GM21515 (cell line): ENCODE measurements at regions not wholly inside any gene's neighbourhood (a gene's known extent, or its start where the extent isn't known, plus 50 kb on each side); places are given as distances from the start of the nearest gene placed in this dataset.
"Not testable (repeated sequence)": the region's sequence is repeated elsewhere in the genome, so short reads cannot be mapped to it uniquely, and the experiment has no call there.

Experiments
- ATAC-seq: cut with Tn5 transposase; IDR thresholded peaks from one replicate; pipeline ENCODE4 v1.9.1; 2021; ENCODE audit not compliant: unreplicated experiment

DNA sequence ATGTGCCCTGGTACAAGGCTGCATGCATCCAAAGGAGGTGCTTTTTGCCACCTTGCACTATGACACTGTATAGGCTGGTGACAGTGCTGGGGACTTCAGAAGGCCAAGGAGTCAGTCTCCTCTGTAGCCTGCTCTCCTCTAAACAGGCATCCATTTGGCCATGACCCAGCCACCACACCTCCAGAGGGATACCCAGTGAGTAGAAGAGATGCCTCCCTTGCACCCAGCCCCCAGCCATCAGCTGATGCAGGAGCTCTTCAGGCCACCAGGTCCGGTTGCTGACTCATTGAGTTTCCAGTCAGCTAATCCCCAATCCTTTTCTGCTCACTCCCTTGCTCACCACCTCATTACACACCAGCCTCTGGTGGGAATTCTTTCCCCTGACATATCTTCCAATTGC is 99.8 kb downstream of the PJA1 start:
- ATAC-seq: no peak

DNA sequence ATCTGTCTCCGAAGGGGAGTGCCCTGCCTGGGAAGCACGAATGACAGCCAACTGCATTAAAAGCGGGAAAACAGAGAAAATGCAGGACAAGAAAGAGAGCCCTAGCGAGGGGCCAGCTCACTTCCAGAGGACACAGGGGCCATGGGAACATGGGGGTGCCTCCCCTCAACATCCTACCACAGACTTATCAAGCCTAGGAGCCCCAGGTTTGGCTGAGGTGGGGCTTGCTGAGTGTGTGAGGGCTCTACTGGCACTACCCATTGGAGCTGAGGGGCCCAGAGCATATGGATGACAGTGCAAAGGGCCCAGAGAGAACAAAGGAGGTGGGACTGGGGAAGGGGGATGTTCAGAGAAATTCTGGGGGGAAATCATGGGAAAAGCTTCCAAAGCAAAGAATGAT is 101.8 kb downstream of the PJA1 start:
- no peak for ATAC-seq

- no peak for ATAC-seq
These were observed 102.8 kb downstream of the PJA1 start for GRCh38 chrX:69062493-69062892.

GRCh38 chrX:69060631-69061408 is 104.4 kb downstream of the PJA1 start:
- no peak for ATAC-seq

- no peak for ATAC-seq
These were observed 110.1 kb downstream of the PJA1 start for GRCh38 chrX:69055193-69055592.

DNA sequence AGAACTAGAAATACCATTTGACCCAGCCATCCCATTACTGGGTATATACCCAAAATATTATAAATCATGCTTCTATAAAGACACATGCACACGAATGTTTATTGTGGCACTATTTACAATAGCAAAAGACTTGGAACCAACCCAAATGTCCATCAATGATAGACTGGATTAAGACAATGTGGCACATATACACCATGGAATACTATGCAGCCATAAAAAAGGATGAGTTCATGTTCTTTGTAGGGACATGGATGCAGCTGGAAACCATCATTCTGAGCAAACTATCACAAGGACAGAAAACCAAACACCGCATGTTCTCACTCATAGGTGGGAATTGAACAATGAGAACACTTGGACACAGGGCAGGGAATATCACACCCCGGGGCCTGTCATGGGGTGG is 110.8 kb downstream of the PJA1 start:
- not testable (repeated sequence) for ATAC-seq

GRCh38 chrX:69051901-69052300 is 113.4 kb downstream of the PJA1 start:
- peak; percentile 70 for ATAC-seq

GRCh38 chrX:69050051-69050765 is 115.0 kb downstream of the PJA1 start:
- no peak for ATAC-seq

- no peak for ATAC-seq
These were observed 118.2 kb downstream of the PJA1 start for GRCh38 chrX:69046996-69047490.

- ATAC-seq: no peak
These were observed 119.5 kb downstream of the PJA1 start for GRCh38 chrX:69045616-69046345.

DNA sequence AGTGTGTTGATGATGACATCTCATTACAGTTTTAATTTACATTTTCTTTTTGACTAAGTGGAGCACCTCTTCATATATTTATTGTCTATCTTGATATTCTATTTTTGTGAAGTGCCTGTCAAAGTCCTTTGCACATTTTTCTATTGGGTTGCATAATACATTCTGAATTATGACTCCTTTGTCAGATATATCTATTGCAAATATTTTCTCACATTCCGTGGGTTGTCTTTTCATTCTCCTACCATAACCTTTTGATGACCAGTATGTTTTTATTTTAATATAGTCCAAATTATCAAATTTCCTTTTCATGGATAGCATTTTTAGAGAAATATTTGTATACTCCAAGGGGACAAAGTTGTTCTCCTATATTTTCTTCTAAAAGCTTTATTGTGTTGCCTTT is 126.4 kb downstream of the PJA1 start:
- ATAC-seq: no peak

GRCh38 chrX:69038188-69038587 is 127.1 kb downstream of the PJA1 start:
- no peak for ATAC-seq

DNA sequence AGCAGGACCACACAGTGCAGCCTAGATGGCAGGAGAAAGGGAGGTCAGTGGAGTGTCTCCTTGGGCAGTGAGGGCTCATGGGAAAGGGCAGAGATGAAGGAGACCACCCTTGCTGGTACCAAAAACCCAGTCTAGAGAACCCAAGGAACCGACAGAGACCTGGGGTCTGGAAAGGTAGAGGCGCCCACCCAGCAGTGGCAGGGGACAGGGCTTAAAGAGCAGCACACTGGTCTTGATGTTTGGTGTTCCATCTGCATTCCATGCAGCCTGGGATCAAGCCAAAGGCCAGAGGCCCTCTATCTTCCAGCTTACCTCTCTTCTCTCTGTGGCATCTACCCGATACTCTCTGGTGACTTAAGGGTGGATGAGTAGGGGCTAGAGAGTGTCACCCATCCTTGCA is 127.5 kb downstream of the PJA1 start:
- ATAC-seq: no peak

DNA sequence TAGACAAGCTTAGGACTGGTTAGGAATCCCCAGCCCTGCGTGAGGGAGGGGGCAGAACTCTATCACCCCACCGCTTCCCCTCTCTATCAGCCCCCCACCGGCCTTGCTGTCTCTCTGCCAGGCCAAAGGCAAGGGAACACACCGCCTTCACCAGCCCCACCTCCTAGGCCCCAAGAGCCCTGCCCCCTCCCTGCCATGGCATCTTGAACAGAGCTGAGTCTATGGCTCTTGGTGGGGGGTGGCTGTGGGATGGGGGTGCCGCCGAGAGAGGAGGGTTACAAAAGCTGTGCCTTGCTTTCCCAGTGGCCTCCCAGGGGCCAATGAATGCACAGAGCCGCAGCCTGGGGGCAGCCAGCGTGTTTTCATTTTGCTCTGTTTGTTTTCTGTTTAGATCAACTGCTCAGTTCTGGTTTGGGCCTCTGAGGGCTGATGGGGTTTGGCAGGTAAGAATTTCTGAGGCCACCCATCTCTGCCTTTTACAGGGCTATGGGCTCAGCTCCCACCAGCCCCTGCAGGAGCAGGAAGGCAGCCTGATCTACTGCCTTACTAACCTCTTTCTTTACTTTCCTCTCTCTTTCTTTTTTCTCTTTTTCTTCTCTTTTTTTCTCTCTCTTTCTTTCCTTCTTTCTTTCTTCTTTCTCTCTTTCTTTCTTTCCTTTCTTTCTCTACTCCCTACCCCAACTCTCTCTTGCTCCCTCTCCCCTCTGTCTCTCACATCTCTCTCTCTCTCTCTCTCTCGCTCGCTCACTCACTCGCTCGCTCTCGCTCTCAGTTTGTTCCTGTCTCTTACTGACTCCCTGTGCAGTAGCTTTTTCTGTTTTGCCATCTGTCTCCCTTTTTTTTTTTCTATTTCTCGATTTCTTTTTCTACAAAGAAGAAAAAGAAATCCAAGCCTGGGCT is 128.3 kb downstream of the PJA1 start:
- ATAC-seq: no peak

GRCh38 chrX:69034451-69034850 is 130.8 kb downstream of the PJA1 start:
- ATAC-seq: no peak

DNA sequence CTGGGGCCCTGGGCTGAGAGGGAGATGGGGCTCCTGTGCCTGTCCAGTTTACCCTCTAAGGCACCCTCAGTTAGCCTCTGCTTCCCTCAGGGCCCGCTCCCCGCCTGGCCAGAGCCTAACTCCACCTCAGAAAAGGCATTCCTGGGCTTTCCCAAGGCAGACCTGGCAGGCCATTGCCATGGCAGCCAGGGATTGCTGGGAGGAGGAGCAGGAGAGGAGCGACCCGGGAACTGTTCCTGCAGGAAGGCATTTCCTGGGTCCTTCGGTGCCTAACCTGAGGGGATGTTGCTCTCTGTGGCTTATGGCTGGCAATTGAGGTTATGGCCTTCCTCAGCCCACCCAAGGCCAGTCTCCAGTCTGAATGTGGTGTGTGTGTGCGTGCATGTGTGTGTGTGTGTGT is 131.3 kb downstream of the PJA1 start:
- no peak for ATAC-seq

- no peak for ATAC-seq
These were observed 132.7 kb downstream of the PJA1 start for GRCh38 chrX:69032601-69033000.

- ATAC-seq: no peak
These were observed 133.3 kb downstream of the PJA1 start for GRCh38 chrX:69031971-69032391.

DNA sequence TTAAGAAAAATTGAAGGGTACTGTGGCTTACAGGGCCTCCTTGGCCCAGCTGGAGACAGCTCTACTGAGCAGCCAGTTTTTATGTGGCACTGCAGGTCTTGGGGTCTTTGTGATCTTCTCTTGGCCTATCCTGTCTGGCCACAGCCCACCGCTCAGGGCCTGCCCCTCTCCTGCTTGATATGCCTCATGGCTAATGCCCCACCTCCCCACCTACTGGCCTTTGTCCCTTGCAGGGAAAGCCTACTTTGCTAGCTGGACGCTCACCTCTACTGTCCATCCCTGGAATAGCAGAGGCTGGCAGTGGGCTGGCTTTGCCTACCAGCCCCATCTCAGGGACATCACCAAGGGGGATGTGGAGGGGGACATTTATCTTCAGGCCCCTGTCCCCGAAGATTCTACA is 134.1 kb downstream of the PJA1 start:
- no peak for ATAC-seq

- ATAC-seq: no peak
These were observed 135.5 kb downstream of the PJA1 start for GRCh38 chrX:69029771-69030170.

DNA sequence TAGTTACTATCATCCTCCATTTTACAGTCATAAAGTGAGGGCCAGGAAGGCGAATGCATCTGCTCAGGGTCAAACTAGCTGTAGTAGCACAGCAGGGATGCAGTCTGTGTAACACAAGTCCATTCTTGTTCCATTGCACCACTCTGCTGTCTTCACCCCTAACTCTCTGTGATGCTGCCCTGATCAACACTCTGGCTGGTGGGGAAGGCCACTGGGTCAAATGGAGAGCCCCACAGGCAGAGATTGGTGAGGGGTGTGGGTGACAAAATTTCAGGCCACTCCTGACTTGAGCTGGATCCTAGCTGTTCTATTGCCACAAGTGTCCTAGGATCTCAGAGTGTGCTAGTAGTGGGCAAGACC is 136.5 kb downstream of the PJA1 start:
- no peak for ATAC-seq
